ENCODE measurements at regions not wholly inside any gene's neighbourhood (a gene's known extent, or its start where the extent isn't known, plus 50 kb on each side); places are given as distances from the start of the nearest gene placed in this dataset.

DNA sequence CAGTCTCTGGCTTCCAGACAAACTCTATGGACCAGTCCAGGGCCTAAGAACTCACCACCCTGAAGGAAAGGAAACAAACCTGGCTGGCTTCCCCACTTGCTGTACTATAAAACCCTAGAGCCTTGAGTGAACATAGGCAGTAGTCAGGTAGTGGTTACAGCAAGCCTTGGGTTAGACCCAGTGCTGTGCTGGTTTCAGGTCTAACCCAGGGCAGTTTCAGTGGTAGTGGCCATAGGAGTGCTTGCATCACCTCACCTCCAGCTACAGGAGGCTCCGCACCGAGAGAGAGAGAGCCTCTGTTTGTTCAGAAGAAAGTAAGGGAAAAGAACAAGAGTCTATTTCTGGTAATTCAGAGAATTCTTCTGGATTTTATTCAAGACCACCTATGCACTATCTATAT, 714.1 kb upstream of the CDH10 start:
- no peak for TF ChIP-seq POLR2A (IDR thresholded peaks at IDR 0.05; ENCODE audit: low read depth, low read length)
- no peak for TF ChIP-seq POLR2AphosphoS5 (IDR thresholded peaks at IDR 0.05; ENCODE audit: low read depth, low read length)
